H1 (cell line): ENCODE measurements at regions not wholly inside any gene's neighbourhood (a gene's known extent, or its start where the extent isn't known, plus 50 kb on each side); places are given as distances from the start of the nearest gene placed in this dataset.

Source experiments
- BRCA1 ChIP-seq: IDR thresholded peaks from 2 replicates; pipeline ENCODE4 v1.6.1; 2012; ENCODE audit warnings: low read depth, low read length, improper control_type of control experiment
- RNF2 ChIP-seq: fragments of 200-900, 300-1000 bp; sonication (generic); IDR thresholded peaks from 2 replicates; pipeline ENCODE4 v1.7.1; 2016; ENCODE audit warnings: borderline replicate concordance, low read depth, mild to moderate bottlenecking, antibody characterized with exemption, low read length; ENCODE audit not compliant: poor library complexity, severe bottlenecking; ENCODE audit errors: missing control alignments
- TAF1 ChIP-seq: IDR thresholded peaks from 2 replicates; pipeline ENCODE4 v1.6.1; 2011; ENCODE audit warnings: mild to moderate bottlenecking, low read depth, low read length
- TF ChIP-seq, protein P1 (sequence below): fragments of 300-600 bp; sonication (generic); IDR thresholded peaks from 2 replicates; pipeline ENCODE4 v1.7.1; 2012; ENCODE audit warnings: low read length, moderate library complexity, mild to moderate bottlenecking, inconsistent platforms; ENCODE audit not compliant: insufficient replicate concordance

DNA sequence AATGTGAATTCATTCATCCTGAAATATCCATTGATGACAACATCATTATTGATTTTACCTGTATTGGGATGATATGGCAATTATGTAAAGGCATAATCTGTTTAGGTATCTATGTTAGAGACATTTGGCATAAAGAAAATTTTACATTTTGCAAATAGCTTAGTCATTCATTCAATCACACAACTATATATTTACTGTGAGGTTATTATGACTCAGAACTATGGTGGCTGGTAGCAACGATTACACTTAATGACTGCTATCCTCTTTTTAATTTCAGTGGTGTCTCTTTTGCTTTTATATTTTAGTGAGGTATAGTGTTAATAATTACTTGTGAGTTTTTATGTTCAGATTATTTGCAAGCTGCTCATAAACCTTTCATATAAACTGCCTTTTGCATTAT, 955.9 kb downstream of the SLITRK6 start (continued):
- TF ChIP-seq, protein P1, sequence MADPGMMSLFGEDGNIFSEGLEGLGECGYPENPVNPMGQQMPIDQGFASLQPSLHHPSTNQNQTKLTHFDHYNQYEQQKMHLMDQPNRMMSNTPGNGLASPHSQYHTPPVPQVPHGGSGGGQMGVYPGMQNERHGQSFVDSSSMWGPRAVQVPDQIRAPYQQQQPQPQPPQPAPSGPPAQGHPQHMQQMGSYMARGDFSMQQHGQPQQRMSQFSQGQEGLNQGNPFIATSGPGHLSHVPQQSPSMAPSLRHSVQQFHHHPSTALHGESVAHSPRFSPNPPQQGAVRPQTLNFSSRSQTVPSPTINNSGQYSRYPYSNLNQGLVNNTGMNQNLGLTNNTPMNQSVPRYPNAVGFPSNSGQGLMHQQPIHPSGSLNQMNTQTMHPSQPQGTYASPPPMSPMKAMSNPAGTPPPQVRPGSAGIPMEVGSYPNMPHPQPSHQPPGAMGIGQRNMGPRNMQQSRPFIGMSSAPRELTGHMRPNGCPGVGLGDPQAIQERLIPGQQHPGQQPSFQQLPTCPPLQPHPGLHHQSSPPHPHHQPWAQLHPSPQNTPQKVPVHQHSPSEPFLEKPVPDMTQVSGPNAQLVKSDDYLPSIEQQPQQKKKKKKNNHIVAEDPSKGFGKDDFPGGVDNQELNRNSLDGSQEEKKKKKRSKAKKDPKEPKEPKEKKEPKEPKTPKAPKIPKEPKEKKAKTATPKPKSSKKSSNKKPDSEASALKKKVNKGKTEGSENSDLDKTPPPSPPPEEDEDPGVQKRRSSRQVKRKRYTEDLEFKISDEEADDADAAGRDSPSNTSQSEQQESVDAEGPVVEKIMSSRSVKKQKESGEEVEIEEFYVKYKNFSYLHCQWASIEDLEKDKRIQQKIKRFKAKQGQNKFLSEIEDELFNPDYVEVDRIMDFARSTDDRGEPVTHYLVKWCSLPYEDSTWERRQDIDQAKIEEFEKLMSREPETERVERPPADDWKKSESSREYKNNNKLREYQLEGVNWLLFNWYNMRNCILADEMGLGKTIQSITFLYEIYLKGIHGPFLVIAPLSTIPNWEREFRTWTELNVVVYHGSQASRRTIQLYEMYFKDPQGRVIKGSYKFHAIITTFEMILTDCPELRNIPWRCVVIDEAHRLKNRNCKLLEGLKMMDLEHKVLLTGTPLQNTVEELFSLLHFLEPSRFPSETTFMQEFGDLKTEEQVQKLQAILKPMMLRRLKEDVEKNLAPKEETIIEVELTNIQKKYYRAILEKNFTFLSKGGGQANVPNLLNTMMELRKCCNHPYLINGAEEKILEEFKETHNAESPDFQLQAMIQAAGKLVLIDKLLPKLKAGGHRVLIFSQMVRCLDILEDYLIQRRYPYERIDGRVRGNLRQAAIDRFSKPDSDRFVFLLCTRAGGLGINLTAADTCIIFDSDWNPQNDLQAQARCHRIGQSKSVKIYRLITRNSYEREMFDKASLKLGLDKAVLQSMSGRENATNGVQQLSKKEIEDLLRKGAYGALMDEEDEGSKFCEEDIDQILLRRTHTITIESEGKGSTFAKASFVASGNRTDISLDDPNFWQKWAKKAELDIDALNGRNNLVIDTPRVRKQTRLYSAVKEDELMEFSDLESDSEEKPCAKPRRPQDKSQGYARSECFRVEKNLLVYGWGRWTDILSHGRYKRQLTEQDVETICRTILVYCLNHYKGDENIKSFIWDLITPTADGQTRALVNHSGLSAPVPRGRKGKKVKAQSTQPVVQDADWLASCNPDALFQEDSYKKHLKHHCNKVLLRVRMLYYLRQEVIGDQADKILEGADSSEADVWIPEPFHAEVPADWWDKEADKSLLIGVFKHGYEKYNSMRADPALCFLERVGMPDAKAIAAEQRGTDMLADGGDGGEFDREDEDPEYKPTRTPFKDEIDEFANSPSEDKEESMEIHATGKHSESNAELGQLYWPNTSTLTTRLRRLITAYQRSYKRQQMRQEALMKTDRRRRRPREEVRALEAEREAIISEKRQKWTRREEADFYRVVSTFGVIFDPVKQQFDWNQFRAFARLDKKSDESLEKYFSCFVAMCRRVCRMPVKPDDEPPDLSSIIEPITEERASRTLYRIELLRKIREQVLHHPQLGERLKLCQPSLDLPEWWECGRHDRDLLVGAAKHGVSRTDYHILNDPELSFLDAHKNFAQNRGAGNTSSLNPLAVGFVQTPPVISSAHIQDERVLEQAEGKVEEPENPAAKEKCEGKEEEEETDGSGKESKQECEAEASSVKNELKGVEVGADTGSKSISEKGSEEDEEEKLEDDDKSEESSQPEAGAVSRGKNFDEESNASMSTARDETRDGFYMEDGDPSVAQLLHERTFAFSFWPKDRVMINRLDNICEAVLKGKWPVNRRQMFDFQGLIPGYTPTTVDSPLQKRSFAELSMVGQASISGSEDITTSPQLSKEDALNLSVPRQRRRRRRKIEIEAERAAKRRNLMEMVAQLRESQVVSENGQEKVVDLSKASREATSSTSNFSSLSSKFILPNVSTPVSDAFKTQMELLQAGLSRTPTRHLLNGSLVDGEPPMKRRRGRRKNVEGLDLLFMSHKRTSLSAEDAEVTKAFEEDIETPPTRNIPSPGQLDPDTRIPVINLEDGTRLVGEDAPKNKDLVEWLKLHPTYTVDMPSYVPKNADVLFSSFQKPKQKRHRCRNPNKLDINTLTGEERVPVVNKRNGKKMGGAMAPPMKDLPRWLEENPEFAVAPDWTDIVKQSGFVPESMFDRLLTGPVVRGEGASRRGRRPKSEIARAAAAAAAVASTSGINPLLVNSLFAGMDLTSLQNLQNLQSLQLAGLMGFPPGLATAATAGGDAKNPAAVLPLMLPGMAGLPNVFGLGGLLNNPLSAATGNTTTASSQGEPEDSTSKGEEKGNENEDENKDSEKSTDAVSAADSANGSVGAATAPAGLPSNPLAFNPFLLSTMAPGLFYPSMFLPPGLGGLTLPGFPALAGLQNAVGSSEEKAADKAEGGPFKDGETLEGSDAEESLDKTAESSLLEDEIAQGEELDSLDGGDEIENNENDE = no peak
- TF ChIP-seq BRCA1 = no peak
- no peak for TF ChIP-seq RNF2
- TF ChIP-seq TAF1 = no peak
- TF ChIP-seq, all 59 proteins: peak for 0
